Fibroblast of skin of back (primary cell): ENCODE measurements at regions not wholly inside any gene's neighbourhood (a gene's known extent, or its start where the extent isn't known, plus 50 kb on each side); places are given as distances from the start of the nearest gene placed in this dataset.

ENCODE experiments used
- DNase-seq: peaks from one replicate; pipeline ENCODE4 v3.0.0-alpha.2; 2013

- peak; percentile 60 for DNase-seq
Measured at GRCh38 chr7:54960517-54960916, 58.3 kb upstream of the EGFR start.

GRCh38 chr7:54961391-54961790, 57.4 kb upstream of the EGFR start:
- DNase-seq, result no peak

- DNase-seq, result no peak
Measured at GRCh38 chr7:54963155-54963554, 55.7 kb upstream of the EGFR start.

GRCh38 chr7:54964136-54964535, 54.7 kb upstream of the EGFR start:
- DNase-seq, result no peak

- DNase-seq, result no peak
Measured at GRCh38 chr7:54967377-54967776, 51.4 kb upstream of the EGFR start.

GRCh38 chr7:54968018-54968417, 50.8 kb upstream of the EGFR start:
- DNase-seq, result no peak
